Peyer's patch (tissue), 4 donors: ENCODE measurements at regions not wholly inside any gene's neighbourhood (a gene's known extent, or its start where the extent isn't known, plus 50 kb on each side); places are given as distances from the start of the nearest gene placed in this dataset.
A peak's percentile ranks its signal among the peaks of the same experiment; 100 is the strongest.

Source experiments
- DNase-seq, 3 donors: peaks; one replicate each; pipeline ENCODE4 v3.0.0-alpha.2; 2017 to 2019
- H3K27ac ChIP-seq, 4 donors: fragments of 200-600 bp; sonication (generic); one replicate each; pipeline ENCODE4 v1.5.1; 2016 to 2019
- H3K27me3 ChIP-seq, 2 donors: fragments of 200-600 bp; sonication (generic); one replicate each; pipeline ENCODE4 v1.5.1; 2019
- H3K36me3 ChIP-seq, 3 donors: fragments of 200-600 bp; sonication (generic); one replicate each; pipeline ENCODE4 v1.5.1; 2016 to 2019
- H3K4me1 ChIP-seq, 4 donors: fragments of 200-600 bp; sonication (generic); one replicate each; pipeline ENCODE4 v1.5.1; 2016 to 2019
- H3K4me3 ChIP-seq, 4 donors: fragments of 200-600 bp; sonication (generic); 1 replicate in 3 of 4; 2 replicates in 1 of 4; pipeline ENCODE4 v1.5.1; 2016 to 2019; ENCODE audit warnings: mild to moderate bottlenecking in 1 of 4
- H3K9me3 ChIP-seq, 4 donors: fragments of 200-600 bp; sonication (generic); one replicate each; pipeline ENCODE4 v1.5.1; 2016 to 2019; ENCODE audit warnings: mild to moderate bottlenecking in 1 of 4
- POLR2A ChIP-seq, 2 donors: fragments of 450-650 bp; IDR thresholded peaks; one replicate each; pipeline ENCODE4 v1.5.1; 2017; ENCODE audit warnings: antibody characterized with exemption in 2 of 2, mild to moderate bottlenecking in 2 of 2, moderate library complexity in 2 of 2
- TF ChIP-seq, protein P1 (sequence below), 6 experiments: fragments of 450-650 bp in 4 of 6; fragments of 200-600 bp in 2 of 6; sonication (generic) in 1 of 6; IDR thresholded peaks; one replicate each; pipeline ENCODE4 v1.5.1; 2017 to 2019; ENCODE audit warnings: antibody characterized with exemption in 6 of 6, mild to moderate bottlenecking in 3 of 6, moderate library complexity in 1 of 6

- TF ChIP-seq, protein P1, sequence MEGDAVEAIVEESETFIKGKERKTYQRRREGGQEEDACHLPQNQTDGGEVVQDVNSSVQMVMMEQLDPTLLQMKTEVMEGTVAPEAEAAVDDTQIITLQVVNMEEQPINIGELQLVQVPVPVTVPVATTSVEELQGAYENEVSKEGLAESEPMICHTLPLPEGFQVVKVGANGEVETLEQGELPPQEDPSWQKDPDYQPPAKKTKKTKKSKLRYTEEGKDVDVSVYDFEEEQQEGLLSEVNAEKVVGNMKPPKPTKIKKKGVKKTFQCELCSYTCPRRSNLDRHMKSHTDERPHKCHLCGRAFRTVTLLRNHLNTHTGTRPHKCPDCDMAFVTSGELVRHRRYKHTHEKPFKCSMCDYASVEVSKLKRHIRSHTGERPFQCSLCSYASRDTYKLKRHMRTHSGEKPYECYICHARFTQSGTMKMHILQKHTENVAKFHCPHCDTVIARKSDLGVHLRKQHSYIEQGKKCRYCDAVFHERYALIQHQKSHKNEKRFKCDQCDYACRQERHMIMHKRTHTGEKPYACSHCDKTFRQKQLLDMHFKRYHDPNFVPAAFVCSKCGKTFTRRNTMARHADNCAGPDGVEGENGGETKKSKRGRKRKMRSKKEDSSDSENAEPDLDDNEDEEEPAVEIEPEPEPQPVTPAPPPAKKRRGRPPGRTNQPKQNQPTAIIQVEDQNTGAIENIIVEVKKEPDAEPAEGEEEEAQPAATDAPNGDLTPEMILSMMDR (IDR thresholded peaks at IDR 0.05), result no peak
- no peak for TF ChIP-seq POLR2A (IDR thresholded peaks at IDR 0.05)
- Histone ChIP-seq H3K36me3 (no peaks in the 10 kb centered on the region), H3K27me3 (no peaks in the 10 kb centered on the region), H3K27ac (no peak overlapping the region), H3K9me3 (no peaks in the 10 kb centered on the region), H3K4me3 (no peak overlapping the region), H3K4me1 (peaks cover 0 to 6% (median 0%) of the 10 kb centered on the region in 4 donors)
- DNase-seq, result no peak
Observed at GRCh38 chr17:37847102-37847501, 77.1 kb upstream of the TBC1D3K start.

DNA sequence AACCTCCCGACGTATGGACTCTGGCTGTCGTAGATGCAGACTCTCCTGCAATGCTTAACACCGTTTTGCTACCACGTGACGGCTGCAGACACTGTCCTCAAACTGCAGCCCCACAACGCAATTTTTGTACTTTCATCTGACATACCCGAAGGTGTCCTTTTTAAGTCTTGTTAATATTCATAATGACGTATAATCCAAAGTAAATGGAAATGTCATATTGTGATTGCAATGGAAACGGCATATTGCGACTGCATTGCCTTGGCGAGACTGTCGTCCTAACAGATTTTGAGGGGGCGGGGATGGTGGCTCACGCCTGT is 79.3 kb upstream of the TBC1D3K start:
- H3K4me1 ChIP-seq, result peaks cover 0 to 6% (median 0%) of the 10 kb centered on the region in 4 donors
- H3K27me3 ChIP-seq, result no peaks in the 10 kb centered on the region
- H3K9me3 ChIP-seq, result no peaks in the 10 kb centered on the region
- no peak for DNase-seq
- H3K4me3 ChIP-seq, result peak overlapping the region in 1 of 4 donors; percentile 5
- no peaks in the 10 kb centered on the region for H3K36me3 ChIP-seq
- H3K27ac ChIP-seq, result no peak overlapping the region
- TF ChIP-seq, protein P1 (IDR thresholded peaks at IDR 0.05), result no peak
- TF ChIP-seq POLR2A (IDR thresholded peaks at IDR 0.05), result no peak

GRCh38 chr17:37844158-37844976 is 79.8 kb upstream of the TBC1D3K start:
- Histone ChIP-seq H3K9me3 (no peaks in the 10 kb centered on the region), H3K27ac (peak overlapping the region in 1 of 4 donors; percentile 27), H3K4me1 (peaks cover 0 to 6% (median 0%) of the 10 kb centered on the region in 4 donors), H3K36me3 (no peaks in the 10 kb centered on the region), H3K27me3 (no peaks in the 10 kb centered on the region), H3K4me3 (peak overlapping the region in 3 of 4 donors; percentile 5 to 25 (median 14))
- DNase-seq, result peak; percentile 55 to 82 (median 74)
- TF ChIP-seq, protein P1 (IDR thresholded peaks at IDR 0.05), result peak; percentile 37 to 84 (median 72)
- no peak for TF ChIP-seq POLR2A (IDR thresholded peaks at IDR 0.05)

DNA sequence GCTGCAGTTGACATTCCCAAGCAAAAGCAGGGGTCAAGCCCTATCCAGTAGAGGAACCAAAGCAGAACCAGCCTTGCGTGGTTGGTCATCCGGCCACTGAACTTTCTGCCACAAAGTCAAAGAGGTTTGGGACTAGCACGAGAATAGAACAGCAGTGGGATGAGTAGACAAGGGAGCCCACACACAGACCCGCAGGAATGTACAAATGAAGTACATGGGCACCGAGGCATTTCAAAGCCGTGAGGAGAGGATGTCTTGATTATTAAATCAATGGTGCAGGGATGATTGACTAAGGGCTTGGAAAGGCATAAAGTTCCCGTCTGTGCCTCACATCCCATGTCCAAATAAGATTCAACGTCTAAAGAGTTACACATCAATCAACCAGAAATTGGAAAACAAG is 81.8 kb upstream of the TBC1D3K start:
- Histone ChIP-seq H3K9me3 (no peaks in the 10 kb centered on the region), H3K4me3 (no peak overlapping the region), H3K4me1 (peaks cover 0 to 6% (median 0%) of the 10 kb centered on the region in 4 donors), H3K27me3 (no peaks in the 10 kb centered on the region), H3K36me3 (no peaks in the 10 kb centered on the region), H3K27ac (no peak overlapping the region)
- TF ChIP-seq, protein P1 (IDR thresholded peaks at IDR 0.05), result no peak
- TF ChIP-seq POLR2A (IDR thresholded peaks at IDR 0.05), result no peak
- DNase-seq, result no peak

- Histone ChIP-seq H3K9me3 (no peaks in the 10 kb centered on the region), H3K4me1 (peaks cover 0 to 6% (median 0%) of the 10 kb centered on the region in 4 donors), H3K4me3 (no peak overlapping the region), H3K27me3 (no peaks in the 10 kb centered on the region), H3K27ac (no peak overlapping the region), H3K36me3 (no peaks in the 10 kb centered on the region)
- TF ChIP-seq POLR2A (IDR thresholded peaks at IDR 0.05), result no peak
- TF ChIP-seq, protein P1 (IDR thresholded peaks at IDR 0.05), result no peak
- DNase-seq, result no peak
Observed at GRCh38 chr17:37841232-37841631, 83.0 kb upstream of the TBC1D3K start.
